IPS DF 19.7 (cell line): ENCODE measurements at regions not wholly inside any gene's neighbourhood (a gene's known extent, or its start where the extent isn't known, plus 50 kb on each side); places are given as distances from the start of the nearest gene placed in this dataset.
A peak's percentile ranks its signal among the peaks of the same experiment; 100 is the strongest.

Source experiments
- DNase-seq: peaks from one replicate; pipeline ENCODE4 v3.0.0-alpha.2; 2013; ENCODE audit warnings: low read depth, low spot score

- no peak for DNase-seq
Observed at GRCh38 chr13:106683918-106684317, 116.0 kb upstream of the ARGLU1 start.

GRCh38 chr13:106683179-106683578 lies 115.2 kb upstream of the ARGLU1 start:
- no peak for DNase-seq

DNA sequence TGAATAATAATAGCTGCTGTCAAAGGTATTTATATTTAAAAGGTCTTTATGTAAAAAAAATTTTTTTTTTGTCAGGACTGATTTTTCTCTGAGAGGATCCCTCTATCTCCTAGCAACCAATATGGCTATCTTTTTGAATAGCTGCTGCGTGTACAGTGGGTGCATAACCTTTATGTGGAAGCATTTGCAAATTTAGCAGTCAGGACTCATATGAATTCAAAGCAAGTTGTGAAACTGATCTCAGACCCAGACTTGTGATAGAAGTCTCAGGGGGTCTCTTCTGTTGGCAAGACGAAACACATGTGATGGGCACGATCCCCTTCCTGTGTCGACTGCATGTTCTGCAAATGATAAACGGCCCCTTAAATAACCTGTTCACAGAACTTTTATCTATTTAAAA lies 114.1 kb upstream of the ARGLU1 start:
- DNase-seq = no peak

DNA sequence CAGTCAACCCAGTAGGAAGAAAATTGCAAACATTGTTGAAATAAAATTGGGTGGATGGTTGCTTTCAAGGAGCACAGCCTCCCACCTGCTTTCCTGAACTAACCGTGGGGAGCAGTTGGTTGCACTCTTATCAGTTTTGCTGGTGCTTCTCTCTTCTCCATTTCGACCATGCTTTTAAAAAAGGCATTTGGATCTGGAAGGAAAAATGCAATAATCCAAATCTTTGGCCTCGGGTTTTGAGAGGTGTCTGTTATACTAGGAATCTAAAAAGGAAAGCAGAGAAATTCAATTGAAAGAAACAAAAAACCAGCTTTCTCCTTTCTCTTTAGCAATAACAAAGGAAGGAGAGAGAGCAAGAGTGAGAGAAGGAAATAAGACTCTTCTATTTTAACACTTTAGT lies 113.6 kb upstream of the ARGLU1 start:
- no peak for DNase-seq

DNA sequence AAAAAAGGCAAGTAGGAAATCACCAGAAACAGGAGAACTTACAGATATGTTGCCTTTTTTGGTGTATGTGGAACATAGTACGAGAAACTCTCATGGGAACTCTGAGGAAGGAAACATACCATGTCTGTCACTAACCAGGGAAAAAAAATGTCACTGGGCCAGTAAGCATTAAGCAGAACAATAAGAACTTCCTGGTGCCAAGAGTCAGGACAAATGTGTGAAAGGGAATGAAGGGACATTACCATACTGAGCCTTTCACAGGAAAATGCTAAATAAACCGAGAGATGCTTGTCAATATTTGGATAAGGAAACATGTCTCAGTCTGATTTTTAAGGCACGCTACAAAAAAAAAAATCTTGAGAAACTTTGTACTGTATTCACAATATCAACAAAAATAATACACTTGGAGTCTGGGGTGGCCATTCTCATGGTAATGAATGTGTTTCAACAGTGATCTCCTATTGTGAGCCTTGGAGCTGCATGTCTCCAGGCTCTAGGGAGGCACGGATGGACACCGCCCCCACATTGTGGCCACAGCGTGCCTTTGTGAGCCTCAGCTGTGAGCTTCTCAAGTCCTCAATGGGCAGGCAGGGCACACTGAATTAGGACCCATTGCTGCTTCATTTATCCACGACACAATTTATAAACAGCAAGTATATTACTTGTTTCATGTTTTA lies 113.0 kb upstream of the ARGLU1 start:
- peak; percentile 57 for DNase-seq

DNA sequence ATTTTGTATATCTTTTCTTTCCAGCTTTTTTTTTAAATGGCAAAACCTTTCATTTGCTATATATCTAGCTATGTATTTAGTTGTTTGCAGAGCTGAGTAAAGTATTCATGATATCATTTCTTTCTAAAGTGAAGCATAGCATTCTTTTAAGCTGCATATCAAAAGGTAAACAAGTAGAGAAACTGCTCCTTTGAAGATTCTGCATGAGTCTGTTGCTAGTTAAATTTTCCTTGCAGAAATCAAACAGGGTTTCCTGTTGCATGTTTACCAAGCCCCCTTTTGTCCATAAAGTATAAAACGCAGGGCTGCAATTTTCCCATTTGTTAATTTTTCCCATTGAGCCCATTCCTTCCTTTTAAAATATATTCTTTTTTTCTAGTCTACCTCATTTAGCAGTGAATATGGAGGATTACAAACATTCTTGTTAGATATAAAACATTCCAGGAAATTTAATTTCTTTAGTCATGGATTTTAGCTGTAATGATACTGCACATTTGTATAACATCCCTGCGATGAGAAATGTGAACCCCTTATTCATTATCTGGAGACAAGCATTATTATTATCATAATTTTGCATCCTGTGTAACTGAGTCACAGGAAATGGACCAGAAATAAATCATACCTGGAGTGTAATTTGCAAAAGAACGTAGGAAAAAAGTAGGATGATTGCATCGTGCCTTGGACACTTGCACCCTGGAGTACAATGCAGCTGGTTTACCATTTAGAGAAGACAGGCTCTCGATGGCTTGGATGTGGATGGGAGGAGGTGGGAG lies 110.9 kb upstream of the ARGLU1 start:
- no peak for DNase-seq

DNA sequence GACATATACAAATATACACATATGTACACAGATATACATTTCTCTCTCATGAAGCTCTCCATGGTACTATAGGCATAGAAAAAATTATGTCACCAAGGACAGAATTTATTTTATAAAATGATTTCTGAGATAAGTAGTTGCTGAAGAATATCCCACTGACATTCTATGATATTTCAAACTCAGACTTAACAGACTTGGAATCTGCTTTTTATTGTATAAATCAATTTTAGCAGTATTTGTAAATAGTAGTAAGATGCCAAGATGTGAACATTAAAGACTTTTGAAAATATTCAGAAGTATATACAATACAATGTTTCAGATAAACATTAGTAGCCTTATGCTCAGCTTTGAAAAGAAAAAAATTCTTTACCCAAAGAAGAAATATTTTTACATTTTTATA lies 107.4 kb upstream of the ARGLU1 start:
- no peak for DNase-seq

DNA sequence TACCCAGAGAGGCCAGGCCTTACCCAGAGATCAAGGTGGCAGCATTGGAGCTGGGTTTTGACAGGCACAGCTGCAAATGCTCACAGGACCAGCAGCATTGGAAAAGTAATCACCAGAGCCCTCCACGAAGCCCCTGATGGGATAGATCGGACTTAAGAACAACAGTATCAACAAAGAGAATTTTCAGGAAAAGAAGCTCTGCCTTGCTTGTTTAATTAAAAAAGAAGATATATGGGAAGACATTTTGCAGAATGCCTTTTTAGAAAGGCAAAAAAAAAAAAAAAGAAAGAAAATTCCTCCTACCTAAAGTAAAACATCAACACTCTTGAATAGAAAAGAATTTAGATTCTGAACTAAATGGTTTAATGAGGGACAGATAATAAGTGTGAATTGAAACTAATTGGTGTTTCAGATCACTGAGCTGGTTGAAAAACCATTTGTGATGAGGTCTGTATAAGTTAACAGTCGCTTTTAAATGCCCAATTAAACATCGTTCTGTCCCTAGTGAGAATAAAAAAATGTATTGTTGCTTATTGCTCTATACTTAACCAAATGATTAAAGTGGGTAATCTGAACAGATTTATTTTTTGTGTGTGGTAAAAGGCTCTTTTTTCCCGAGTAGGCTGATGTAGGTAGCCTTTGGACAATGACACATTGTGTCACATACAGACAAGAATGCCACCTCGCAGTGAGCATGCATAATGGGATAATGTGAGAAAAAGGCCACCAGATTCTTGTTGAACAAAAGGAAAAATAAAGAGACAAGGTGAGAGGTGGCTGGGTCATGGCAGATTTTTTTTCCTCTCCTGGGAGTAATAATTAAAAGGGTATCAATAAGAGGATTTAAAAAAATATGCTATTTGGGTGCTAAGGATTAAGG lies 93.0 kb upstream of the ARGLU1 start:
- no peak for DNase-seq

- no peak for DNase-seq
Observed at GRCh38 chr13:106657104-106657503, 89.2 kb upstream of the ARGLU1 start.

GRCh38 chr13:106656186-106656585 lies 88.2 kb upstream of the ARGLU1 start:
- DNase-seq = no peak

- no peak for DNase-seq
Observed at GRCh38 chr13:106651442-106651841, 83.5 kb upstream of the ARGLU1 start.

DNA sequence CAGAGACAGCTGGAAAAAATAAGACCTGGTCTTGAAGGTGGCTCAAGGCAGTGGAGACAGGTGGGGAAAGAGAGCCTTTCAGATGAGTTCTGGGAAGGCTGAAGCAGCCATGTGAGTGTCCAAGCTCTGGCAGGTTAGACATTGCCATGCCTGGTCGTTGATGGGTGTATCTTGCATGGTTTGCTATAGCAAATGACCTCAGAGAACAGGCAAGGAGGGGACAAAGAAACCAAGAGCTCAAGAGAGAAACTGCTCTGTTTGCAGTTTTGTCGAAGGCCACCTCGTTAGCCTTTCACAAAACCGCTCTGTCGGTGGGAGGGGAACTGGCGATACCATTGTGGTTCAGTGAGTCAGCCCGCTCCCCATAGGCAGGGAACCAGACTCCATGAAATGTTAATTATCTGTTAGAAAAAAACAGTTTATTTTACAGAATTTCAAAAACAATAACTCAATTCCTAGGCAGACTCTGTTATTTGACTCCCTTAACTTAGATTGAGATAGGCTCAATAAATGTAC lies 82.8 kb upstream of the ARGLU1 start:
- DNase-seq = no peak

GRCh38 chr13:106649495-106649894 lies 81.6 kb upstream of the ARGLU1 start:
- no peak for DNase-seq

GRCh38 chr13:106640515-106640914 lies 72.6 kb upstream of the ARGLU1 start:
- no peak for DNase-seq

- no peak for DNase-seq
Observed at GRCh38 chr13:106637519-106637918, 69.6 kb upstream of the ARGLU1 start.

DNA sequence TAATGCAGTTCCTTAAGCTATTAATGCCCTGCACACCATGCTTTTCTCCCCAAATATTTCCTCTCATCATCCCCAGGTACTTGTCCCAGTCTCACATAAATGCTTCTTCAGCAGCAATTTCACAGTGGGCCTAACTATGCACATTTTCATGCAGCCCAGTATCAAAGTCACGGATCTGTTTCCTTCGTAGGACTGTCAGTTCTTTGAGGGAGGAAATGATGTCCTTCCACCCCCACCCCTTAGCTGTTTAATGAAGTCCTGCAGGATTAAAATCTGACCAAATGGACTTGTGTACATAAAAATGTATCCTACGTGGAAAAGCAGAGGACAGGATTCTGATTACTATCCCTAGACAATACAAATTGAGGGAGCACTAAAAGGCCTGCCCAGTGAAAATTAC lies 68.6 kb upstream of the ARGLU1 start:
- DNase-seq = no peak

GRCh38 chr13:106635616-106636015 lies 67.7 kb upstream of the ARGLU1 start:
- no peak for DNase-seq

DNA sequence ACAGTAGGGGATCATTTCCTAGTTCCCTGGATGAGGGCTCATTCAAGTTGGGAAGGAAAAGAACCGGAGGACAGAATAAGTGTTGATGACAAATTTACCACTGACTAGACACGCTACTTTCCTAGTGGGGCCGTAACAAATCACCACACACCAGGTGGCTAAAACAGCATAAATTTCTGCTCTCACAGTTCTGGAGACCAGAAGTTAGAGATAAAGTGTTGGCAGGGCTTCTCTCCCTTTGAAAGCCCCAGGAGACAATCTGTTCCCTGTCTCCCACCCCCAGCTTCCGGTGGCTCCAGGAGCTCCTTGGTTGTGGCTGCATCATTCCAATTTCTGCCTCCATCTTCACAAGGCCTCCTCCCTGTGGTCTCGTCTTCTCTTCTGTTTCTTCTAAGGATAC lies 65.4 kb upstream of the ARGLU1 start:
- DNase-seq = no peak

- DNase-seq = no peak
Observed at GRCh38 chr13:106630650-106631049, 62.7 kb upstream of the ARGLU1 start.

GRCh38 chr13:106630162-106630561 lies 62.2 kb upstream of the ARGLU1 start:
- no peak for DNase-seq

DNA sequence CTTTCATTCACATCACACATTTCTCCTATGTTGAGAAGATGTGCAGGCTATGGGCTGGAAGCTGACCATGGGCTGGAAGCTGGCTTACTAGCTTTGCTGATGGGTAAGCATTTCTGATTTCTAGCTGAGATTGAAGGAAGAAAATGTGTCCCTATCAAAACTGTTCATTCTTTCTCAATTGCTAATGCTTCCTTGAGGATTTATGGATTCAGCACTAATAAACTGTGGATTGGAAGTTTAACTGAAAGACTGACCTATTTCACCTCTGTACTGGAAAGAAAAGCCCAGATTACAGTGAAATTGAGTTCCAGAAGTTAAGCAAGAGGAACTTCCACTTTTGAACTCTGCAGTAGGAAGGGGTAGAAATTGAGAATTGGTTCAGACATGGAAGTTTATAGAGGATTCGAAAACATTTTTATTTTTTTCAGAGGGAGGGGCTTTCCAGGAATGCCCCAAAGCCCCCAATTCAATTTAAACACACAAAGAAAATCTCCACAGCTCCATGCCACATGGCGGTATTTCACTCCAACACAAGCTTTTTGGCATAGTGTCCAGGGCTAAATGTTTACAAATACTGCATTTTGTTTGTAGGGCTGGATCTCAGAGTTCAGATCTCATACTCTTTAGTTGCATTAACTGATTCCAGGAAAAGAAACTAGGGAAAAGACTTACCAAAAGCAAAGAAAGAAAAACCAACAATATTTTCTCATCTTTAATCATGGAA lies 61.2 kb upstream of the ARGLU1 start:
- DNase-seq = no peak

- no peak for DNase-seq
Observed at GRCh38 chr13:106626473-106626872, 58.5 kb upstream of the ARGLU1 start.
